ENCODE measurements at regions not wholly inside any gene's neighbourhood (a gene's known extent, or its start where the extent isn't known, plus 50 kb on each side); places are given as distances from the start of the nearest gene placed in this dataset.

DNA sequence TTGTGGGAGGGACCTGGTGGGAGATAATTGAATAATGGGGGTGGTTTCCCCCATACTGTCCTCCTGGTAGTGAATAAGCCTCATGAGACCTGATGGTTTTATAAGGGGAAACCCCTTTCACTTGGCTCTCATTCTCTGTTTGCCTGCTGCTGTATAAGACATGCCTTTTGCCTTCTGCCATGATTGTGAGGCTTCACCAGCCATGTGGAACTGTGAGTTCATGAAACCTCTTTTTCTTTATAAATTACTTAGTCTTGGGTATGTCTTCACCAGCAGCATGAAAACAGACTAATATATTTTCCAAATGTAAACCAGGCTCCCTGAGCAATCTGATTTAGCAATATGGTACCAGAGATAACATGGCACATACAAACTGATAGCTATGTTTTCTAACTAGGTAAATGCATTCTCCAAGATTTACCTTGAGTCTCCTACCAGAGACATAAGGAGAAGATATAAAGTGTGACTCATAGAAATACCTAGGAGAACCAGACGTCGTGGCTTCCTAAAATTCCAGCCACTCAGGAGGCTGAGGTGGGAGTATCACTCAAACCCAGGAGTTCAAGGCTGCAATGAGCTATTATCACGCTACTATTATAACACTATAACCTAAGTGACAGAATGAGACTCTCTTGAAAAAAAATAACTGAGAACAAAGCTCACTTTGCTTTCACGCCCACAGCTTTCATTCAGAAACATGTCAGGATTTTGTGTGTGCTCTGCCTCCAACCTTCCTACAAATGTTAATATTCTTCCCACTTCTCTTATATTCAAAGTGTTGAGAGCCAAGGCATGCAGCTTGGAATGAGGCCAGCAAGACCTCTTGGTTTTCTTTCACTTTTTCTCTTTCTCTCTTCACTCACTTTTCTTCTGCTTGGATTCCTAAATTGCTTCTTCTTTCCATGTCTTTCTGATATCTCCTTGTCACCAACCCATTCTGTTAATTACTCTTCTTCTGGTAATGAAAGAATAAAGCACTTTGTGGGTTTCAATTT lies 263.9 kb upstream of the UBE2E3 start:
- TF ChIP-seq CTCF (IDR thresholded peaks at IDR 0.05; ENCODE audit: low read length) = no peak
- TF ChIP-seq EZH2 (optimal IDR thresholded peaks at IDR 0.05; ENCODE audit: low read depth, low read length) = no peak
- TF ChIP-seq EZH2phosphoT487 (IDR thresholded peaks at IDR 0.05; ENCODE audit: low read length) = no peak
